ENCODE measurements at regions not wholly inside any gene's neighbourhood (a gene's known extent, or its start where the extent isn't known, plus 50 kb on each side); places are given as distances from the start of the nearest gene placed in this dataset.

DNA sequence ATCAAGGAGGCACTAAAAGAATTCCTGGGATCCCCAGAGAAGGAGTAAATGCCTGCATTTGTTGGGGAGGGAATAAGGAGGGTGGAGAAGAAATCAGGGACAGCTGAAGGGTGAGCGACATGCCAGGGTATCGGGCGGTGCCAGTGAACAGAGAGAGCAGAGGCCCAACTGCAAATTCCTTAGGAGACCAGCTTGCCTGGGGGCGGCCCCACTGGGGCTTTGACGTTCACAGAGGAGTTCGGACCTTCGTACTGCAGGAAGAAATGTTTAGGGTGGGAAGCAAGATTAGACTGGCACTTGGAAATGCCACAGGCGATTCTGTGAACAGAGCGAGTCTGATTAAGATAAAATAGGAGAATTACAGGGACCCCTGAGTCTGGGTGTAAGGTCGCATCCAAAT, 65.1 kb upstream of the FGF3 start:
- TF ChIP-seq, protein P1, sequence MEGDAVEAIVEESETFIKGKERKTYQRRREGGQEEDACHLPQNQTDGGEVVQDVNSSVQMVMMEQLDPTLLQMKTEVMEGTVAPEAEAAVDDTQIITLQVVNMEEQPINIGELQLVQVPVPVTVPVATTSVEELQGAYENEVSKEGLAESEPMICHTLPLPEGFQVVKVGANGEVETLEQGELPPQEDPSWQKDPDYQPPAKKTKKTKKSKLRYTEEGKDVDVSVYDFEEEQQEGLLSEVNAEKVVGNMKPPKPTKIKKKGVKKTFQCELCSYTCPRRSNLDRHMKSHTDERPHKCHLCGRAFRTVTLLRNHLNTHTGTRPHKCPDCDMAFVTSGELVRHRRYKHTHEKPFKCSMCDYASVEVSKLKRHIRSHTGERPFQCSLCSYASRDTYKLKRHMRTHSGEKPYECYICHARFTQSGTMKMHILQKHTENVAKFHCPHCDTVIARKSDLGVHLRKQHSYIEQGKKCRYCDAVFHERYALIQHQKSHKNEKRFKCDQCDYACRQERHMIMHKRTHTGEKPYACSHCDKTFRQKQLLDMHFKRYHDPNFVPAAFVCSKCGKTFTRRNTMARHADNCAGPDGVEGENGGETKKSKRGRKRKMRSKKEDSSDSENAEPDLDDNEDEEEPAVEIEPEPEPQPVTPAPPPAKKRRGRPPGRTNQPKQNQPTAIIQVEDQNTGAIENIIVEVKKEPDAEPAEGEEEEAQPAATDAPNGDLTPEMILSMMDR (IDR thresholded peaks at IDR 0.05; ENCODE audit: low read depth, low read length) = no peak
- Histone ChIP-seq H3K9me3 (ENCODE audit: low read depth) (no peaks in the 10 kb centered on the region), H3K4me1 (ENCODE audit: low read depth) (no peaks in the 10 kb centered on the region), H3K27me3 (peaks cover 6% of the 10 kb centered on the region), H3K36me3 (no peaks in the 10 kb centered on the region), H3K27ac (no peak overlapping the region), H3K4me3 (no peak overlapping the region)
- DNase-seq (ENCODE audit: low read depth in 1 of 2, low spot score in 1 of 2) = no peak

DNA sequence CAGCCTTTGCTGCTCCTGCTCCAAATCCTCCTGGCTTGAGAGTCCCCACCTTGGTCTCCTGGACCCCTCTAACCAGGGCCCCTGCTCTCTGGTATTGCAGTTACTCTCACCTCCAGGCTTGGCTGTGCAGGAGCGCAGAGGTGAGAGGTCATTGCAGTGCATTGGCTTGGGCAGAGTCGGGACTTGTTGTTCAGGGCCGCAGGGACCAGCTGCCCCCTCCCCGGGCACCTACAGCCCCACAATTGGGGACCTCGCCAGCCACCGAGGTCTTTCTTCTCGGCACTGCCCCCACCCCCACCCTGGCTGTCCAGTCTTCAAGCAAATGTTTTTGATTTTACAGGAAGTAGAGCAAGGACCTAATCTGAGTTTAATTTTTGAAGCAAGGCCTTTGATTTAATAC, 65.5 kb upstream of the FGF3 start:
- TF ChIP-seq, protein P1 (IDR thresholded peaks at IDR 0.05; ENCODE audit: low read depth, low read length) = no peak
- DNase-seq (ENCODE audit: low read depth in 1 of 2, low spot score in 1 of 2) = no peak
- H3K4me3 ChIP-seq = no peak overlapping the region
- H3K36me3 ChIP-seq = no peaks in the 10 kb centered on the region
- H3K27ac ChIP-seq = no peak overlapping the region
- H3K4me1 ChIP-seq (ENCODE audit: low read depth) = no peaks in the 10 kb centered on the region
- H3K27me3 ChIP-seq = peaks cover 11% of the 10 kb centered on the region
- no peaks in the 10 kb centered on the region for H3K9me3 ChIP-seq (ENCODE audit: low read depth)

DNA sequence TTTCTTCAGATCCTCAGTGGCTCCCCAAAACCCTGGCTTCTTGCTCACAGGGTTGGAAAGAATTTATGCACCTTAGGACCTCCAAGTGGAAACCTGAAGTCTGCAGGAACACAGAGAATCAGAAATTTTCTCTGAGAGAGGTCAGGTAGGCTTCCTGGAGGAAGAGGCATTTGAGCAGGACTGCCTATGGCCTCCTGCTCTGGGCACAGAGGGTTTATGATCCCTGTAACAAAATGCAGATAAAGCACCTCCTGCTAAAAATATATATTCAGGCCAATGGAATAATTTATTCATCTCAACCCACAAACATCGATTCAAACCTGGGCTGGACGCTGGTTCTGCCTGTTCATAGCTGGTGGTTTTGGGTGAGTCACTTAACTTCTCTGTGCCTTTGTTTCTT, 68.1 kb upstream of the FGF3 start:
- DNase-seq (ENCODE audit: low read depth in 1 of 2, low spot score in 1 of 2) = no peak
- no peaks in the 10 kb centered on the region for H3K9me3 ChIP-seq (ENCODE audit: low read depth)
- no peaks in the 10 kb centered on the region for H3K4me1 ChIP-seq (ENCODE audit: low read depth)
- no peaks in the 10 kb centered on the region for H3K36me3 ChIP-seq
- H3K4me3 ChIP-seq = no peak overlapping the region
- H3K27me3 ChIP-seq = peaks cover 30% of the 10 kb centered on the region
- no peak overlapping the region for H3K27ac ChIP-seq
- TF ChIP-seq, protein P1 (IDR thresholded peaks at IDR 0.05; ENCODE audit: low read depth, low read length) = no peak

DNA sequence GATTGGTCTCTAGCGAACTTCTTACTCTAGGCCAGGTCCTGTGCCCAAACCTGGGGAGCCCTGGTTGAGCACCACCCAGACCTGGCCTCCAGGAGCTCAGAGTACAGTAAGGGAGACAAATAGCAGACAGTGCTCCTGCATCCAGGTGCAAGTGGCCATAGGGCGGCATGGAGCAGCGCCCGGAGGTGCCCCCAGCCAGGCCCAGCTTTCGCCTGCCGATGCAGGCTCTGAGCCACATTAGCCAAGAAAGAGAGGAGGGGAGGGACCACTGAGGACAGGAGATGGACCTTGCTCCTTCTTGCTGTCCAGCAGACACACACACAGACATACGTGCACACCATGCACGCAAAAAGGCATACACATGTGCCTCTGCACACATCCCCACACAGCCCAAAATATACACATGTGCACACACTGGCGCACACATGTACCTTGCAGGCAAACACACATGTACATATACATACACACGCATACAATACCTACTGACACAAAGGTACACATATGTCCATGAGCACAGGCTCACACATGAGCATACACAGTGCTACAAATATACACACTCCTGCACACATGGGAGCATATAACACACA, 68.7 kb upstream of the FGF3 start:
- no peak overlapping the region for H3K27ac ChIP-seq
- no peak for DNase-seq (ENCODE audit: low read depth in 1 of 2, low spot score in 1 of 2)
- no peak overlapping the region for H3K4me3 ChIP-seq
- no peaks in the 10 kb centered on the region for H3K9me3 ChIP-seq (ENCODE audit: low read depth)
- H3K4me1 ChIP-seq (ENCODE audit: low read depth) = no peaks in the 10 kb centered on the region
- peaks cover 30% of the 10 kb centered on the region for H3K27me3 ChIP-seq
- no peaks in the 10 kb centered on the region for H3K36me3 ChIP-seq
- TF ChIP-seq, protein P1 (IDR thresholded peaks at IDR 0.05; ENCODE audit: low read depth, low read length) = no peak

DNA sequence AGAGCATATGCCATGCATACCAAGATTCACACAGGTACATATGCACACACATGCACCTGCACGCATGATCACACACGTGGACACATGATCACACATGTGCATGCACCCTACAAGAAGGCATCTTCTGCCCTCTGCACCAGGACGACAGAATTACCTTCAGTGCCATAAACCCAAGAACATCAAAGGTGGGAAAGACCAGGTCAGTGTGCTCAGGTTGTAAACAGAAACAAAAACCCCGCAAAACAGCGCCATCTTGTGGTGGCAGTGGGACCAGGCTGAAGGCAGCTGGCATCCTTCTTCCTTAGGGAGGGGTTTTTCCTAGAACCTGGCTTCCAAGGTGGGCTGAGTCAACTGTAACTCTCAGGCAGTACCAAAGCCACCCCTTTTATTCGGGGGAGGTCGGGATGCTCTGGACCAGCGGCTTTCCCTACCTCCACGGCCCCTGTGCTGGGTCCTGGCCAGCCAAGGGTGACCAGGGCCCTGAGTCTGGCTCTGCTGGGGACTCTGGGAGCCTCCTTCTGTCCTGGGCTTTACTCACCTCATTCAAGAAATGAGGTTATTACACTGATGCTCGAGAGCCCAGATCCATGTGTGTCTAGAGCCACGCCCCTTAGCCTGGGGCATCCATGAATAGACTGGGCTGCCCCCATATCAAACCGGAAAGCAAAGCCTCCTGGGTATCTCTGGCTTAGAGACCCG, 69.4 kb upstream of the FGF3 start:
- H3K4me3 ChIP-seq = no peak overlapping the region
- no peaks in the 10 kb centered on the region for H3K4me1 ChIP-seq (ENCODE audit: low read depth)
- H3K27me3 ChIP-seq = peaks cover 30% of the 10 kb centered on the region
- H3K9me3 ChIP-seq (ENCODE audit: low read depth) = no peaks in the 10 kb centered on the region
- TF ChIP-seq, protein P1 (IDR thresholded peaks at IDR 0.05; ENCODE audit: low read depth, low read length) = peak; percentile 94
- no peak overlapping the region for H3K27ac ChIP-seq
- no peaks in the 10 kb centered on the region for H3K36me3 ChIP-seq
- DNase-seq (ENCODE audit: low read depth in 1 of 2, low spot score in 1 of 2) = peak; percentile 63 to 79
